Activated naive CD4-positive, alpha-beta T cell treated with anti-CD3 and anti-CD28 coated beads for 36 hours (primary cell): ENCODE measurements at regions not wholly inside any gene's neighbourhood (a gene's known extent, or its start where the extent isn't known, plus 50 kb on each side); places are given as distances from the start of the nearest gene placed in this dataset.

ENCODE experiments used
- CTCF ChIA-PET: fragments of 350-600 bp; sonication (Branson Sonifier 250); formaldehyde crosslinking; loops from one replicate; lab custom pipeline; 2021; ENCODE audit warnings: antibody characterized with exemption; lab: Charles Lee
- DNase-seq: peaks from one replicate; pipeline ENCODE4 v3.0.0-alpha.2; 2020
- H3K27ac Mint-ChIP-seq: one replicate; pipeline ENCODE4 v1.8.0; 2021; ENCODE audit warnings: mild to moderate bottlenecking, mixed read lengths
- H3K27me3 Mint-ChIP-seq: one replicate; pipeline ENCODE4 v1.8.0; 2021; ENCODE audit warnings: low read depth, mixed read lengths
- H3K36me3 Mint-ChIP-seq: one replicate; pipeline ENCODE4 v1.8.0; 2021; ENCODE audit warnings: low read depth, mixed read lengths
- H3K4me1 Mint-ChIP-seq: one replicate; pipeline ENCODE4 v1.8.0; 2021; ENCODE audit warnings: low read depth, mixed read lengths
- H3K4me3 Mint-ChIP-seq: one replicate; pipeline ENCODE4 v1.8.0; 2021; ENCODE audit warnings: mild to moderate bottlenecking, moderate library complexity, mixed read lengths
- H3K9me3 Mint-ChIP-seq: one replicate; pipeline ENCODE4 v1.8.0; 2021; ENCODE audit warnings: mixed read lengths
- intact Hi-C: fragments of 100-400 bp; cut with micrococcal nuclease; formaldehyde crosslinking; loops from one replicate; pipeline ENCODE4 v1.15.1; 2023

DNA sequence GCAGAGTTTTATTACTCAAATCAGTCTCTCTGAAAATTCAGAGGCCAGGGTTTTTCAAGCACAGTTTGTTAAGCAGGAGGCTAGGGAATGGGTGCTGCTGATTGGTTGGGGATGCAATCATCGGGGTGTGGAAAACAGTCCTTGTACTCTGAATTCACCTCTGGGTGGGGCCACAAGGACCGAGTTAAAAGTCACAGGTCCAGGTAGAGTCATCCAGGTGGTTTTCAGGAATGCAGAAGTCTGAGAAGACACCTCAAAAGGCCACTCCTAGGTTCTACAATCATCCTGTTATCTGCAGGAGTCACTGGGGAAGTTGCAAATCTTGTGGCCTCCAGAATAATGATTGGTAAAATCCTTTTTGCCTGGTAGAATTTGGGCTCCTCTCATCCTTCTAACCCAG, 371.2 kb upstream of the SULF2 start:
- Mint-ChIP-seq H3K4me1 (no peaks in the 10 kb centered on the region), H3K27me3 (peaks cover 7% of the 10 kb centered on the region), H3K27ac (no peak overlapping the region), H3K4me3 (no peak overlapping the region), H3K9me3 (peaks cover 2% of the 10 kb centered on the region), H3K36me3 (no peaks in the 10 kb centered on the region)
- DNase-seq = no peak
- CTCF ChIA-PET = no interaction called here
- intact Hi-C loops = no loop called here

DNA sequence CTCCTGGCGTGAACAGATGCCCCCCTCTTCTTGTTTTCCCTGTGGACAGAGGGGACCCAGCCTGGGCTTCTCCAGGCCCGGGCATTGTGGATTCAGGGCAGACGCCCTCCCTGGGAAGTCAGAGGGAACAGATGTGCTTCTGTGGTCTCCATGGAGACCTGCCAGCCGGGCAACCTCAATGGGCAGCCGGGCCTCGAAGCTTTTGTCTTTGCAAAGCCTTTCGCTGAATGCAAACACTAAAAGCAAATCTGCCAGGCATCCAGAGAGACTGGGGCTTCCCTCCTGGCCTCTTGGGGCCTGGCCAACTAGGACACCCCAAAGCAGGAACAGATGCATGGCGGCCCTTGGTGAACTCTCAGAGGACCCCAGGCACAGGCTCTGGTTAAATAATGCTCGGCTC, 370.0 kb upstream of the SULF2 start:
- Mint-ChIP-seq H3K9me3 (peaks cover 2% of the 10 kb centered on the region), H3K27ac (no peak overlapping the region), H3K27me3 (peaks cover 7% of the 10 kb centered on the region), H3K4me3 (no peak overlapping the region), H3K36me3 (no peaks in the 10 kb centered on the region), H3K4me1 (no peaks in the 10 kb centered on the region)
- DNase-seq = no peak
- intact Hi-C loops = no loop called here
- CTCF ChIA-PET = no interaction called here

DNA sequence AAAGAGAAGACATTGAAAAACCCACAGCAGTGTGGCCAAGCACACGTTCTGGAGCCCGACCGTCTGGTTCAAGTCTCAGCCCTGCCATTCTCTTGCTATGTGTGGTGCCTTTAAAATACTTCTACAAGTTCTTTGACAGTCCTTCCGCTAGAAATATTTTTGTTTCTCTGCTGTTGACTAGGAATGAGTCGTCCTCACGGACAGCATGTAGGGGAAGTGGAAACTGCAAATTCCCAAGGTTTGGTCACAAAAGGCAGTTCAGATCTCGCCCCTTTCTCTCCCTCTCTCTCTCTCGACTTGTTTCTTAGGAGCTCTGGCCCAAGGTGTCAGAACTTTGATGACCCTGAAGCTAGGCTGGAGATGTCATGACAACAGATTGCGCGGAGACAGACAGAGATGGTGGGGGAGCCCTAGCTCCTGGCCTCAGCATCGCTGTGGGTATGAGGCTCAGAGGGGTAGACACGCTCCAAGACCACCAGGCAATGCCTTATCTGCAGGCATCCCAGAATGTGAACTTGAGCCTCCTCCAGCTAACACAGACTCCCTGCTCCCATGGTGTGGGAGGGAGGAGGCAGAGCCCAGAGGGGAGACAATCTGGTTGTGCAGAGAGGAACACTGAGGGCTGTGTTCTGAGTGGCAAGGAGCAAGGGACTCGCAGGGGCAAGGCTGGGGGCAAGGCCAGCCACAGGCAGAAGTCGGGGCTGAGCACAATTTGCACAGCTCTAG, 368.9 kb upstream of the SULF2 start:
- intact Hi-C loops = no loop called here
- H3K27me3 Mint-ChIP-seq = peaks cover 7% of the 10 kb centered on the region
- H3K36me3 Mint-ChIP-seq = no peaks in the 10 kb centered on the region
- H3K4me3 Mint-ChIP-seq = no peak overlapping the region
- CTCF ChIA-PET = interaction anchor here (0.9 kb wide), 1 partner anchor 93 kb away, joined by 4 read pairs; no protein-coding TSS in a partner anchor
- no peaks in the 10 kb centered on the region for H3K4me1 Mint-ChIP-seq
- peaks cover 2% of the 10 kb centered on the region for H3K9me3 Mint-ChIP-seq
- H3K27ac Mint-ChIP-seq = no peak overlapping the region
- no peak for DNase-seq

DNA sequence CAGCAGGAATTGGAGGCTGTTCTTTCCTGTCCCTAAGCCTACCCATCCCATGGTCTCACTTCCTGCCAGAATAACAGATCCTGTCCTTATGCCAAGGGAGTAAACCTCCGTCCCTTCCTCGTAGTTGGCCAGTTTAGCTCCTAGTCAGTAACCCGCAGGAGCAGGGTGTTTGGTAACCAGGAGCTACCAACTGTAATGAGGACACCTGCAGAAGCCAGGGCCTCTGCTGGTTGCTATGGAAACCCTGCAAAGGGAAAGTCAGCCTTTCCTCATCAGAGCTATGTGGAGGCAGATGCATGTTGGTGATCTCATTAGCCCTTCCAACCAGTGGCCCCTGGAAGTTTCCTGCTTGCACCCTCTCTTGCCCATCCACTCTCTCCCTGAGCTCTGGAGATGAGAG, 368.2 kb upstream of the SULF2 start:
- H3K4me1 Mint-ChIP-seq = no peaks in the 10 kb centered on the region
- CTCF ChIA-PET = no interaction called here
- no peaks in the 10 kb centered on the region for H3K36me3 Mint-ChIP-seq
- intact Hi-C loops = no loop called here
- H3K9me3 Mint-ChIP-seq = peaks cover 2% of the 10 kb centered on the region
- H3K4me3 Mint-ChIP-seq = no peak overlapping the region
- no peak overlapping the region for H3K27ac Mint-ChIP-seq
- DNase-seq = no peak
- peaks cover 7% of the 10 kb centered on the region for H3K27me3 Mint-ChIP-seq

DNA sequence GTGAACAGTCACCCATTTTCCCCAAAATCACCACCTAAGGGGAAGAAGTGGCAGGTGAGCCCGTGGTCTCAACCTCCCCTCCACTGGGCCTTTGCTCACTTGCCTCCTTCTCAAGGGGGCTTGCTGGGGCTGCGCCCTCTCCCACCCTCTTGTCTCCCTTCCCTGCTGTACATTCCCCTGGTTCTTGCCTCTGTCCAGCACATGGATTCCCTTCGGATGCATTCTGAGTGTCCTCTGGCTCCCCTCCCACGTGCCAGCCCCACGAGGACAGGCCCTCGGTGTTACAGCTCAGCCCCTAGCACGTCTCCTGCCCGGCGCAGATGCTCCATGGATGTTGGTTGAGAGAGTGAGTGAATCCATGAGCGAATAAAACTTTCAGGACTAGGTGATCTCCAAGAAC, 367.8 kb upstream of the SULF2 start:
- Mint-ChIP-seq H3K36me3 (no peaks in the 10 kb centered on the region), H3K9me3 (peaks cover 2% of the 10 kb centered on the region), H3K4me3 (no peak overlapping the region), H3K27ac (no peak overlapping the region), H3K4me1 (no peaks in the 10 kb centered on the region), H3K27me3 (peaks cover 7% of the 10 kb centered on the region)
- CTCF ChIA-PET = no interaction called here
- intact Hi-C loops = no loop called here
- no peak for DNase-seq

DNA sequence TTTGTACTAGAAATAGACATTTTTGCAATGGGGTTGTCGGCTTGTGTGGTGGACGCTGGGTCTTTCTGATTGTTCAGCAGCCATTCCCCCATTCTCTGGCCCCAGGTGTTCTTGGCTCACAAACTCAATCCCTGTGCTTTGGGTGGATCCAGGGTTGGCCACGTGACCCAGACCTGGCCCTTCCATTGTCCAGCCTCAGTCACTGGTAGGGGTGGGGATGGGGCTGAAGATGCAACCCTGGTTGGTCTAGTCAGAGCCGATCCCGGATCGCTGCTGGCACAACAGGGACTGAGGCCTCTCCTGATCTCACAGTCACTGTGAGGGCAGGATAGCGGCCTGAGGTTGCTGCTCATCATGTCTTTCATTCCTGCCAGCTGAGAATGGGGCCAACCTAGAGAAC, 365.3 kb upstream of the SULF2 start:
- CTCF ChIA-PET = no interaction called here
- Mint-ChIP-seq H3K4me3 (no peak overlapping the region), H3K9me3 (no peaks in the 10 kb centered on the region), H3K27me3 (peaks cover 2% of the 10 kb centered on the region), H3K4me1 (no peaks in the 10 kb centered on the region), H3K27ac (no peak overlapping the region), H3K36me3 (no peaks in the 10 kb centered on the region)
- no peak for DNase-seq
- intact Hi-C loops = no loop called here

DNA sequence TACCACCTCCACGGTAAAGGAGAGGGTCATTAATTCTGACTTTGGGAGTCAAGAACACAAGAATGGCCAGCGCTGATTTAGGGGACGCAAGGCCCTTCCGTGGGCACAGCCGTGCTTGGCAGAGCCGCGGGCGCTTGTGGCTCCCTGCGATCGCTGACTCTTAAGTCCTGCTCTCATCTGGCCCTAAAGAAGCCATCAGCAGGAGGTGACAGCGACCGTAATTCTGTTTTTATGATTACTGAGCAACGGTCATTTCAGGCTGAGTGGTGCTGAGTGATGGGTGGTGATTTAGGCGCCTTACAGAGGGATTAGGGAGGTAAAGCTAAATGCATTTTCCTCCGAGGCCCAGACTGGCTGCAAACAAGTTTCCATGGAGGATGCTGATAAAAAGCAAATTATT, 364.6 kb upstream of the SULF2 start:
- CTCF ChIA-PET = no interaction called here
- Mint-ChIP-seq H3K4me3 (no peak overlapping the region), H3K27ac (no peak overlapping the region), H3K27me3 (peaks cover 2% of the 10 kb centered on the region), H3K36me3 (no peaks in the 10 kb centered on the region), H3K9me3 (no peaks in the 10 kb centered on the region), H3K4me1 (no peaks in the 10 kb centered on the region)
- no peak for DNase-seq
- intact Hi-C loops = no loop called here

DNA sequence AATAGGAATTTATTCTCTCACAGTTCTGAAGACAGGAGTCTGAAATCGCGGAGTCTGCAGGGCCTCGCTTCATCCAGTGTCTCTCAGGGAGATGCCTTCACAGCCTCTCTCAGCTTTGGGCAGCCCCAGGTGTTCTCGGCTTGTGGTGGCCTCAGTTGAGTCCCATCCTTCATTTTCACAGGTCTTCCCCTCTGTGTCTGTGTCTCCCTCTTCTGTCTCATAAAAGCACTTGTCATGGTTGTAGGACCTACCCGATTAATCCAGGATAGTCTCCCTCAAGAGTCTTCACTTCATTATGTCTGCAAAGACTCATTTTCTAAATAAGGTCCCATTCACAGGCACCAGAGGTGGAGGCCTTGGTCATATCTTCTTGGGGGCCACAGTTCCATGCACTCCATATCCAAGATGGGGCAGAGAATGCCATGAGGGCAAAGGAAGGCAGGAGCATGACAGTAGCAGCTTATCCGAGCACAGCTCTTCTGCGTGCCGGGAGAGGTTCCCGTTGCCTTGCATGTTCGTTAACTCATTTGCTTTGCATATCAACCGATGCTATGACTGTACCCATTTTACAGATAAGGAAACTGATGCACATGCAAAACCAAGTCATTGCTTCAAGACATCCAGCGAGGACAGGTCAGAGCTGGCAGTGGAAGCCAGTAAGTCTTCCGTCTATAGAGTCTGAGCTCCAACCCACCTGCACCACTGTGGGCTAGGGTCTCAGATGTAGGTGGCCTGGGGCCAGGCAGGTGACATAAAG, 363.8 kb upstream of the SULF2 start:
- CTCF ChIA-PET = no interaction called here
- Mint-ChIP-seq H3K36me3 (no peaks in the 10 kb centered on the region), H3K4me3 (no peak overlapping the region), H3K9me3 (no peaks in the 10 kb centered on the region), H3K27me3 (peaks cover 2% of the 10 kb centered on the region), H3K27ac (no peak overlapping the region), H3K4me1 (no peaks in the 10 kb centered on the region)
- no peak for DNase-seq
- intact Hi-C loops = no loop called here

DNA sequence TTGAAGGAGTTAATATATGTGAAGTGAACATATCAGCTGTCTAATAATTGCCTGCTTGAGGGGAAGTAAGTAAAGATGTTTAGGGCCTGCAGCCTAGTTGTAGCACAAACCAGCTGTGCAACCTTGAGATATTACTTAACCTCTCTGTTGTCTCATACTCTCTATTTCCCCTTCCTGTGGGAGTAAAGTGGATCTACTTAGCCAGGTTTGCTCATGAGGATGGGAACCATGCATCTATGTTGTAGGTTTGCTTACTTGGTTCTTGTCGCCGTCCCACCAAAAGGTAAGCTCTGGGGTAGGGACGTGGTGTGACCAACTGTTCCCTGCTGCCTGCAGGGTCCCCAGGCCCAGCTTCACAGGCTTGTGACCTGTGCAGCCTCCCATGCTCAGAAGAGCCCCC, 362.7 kb upstream of the SULF2 start:
- no peak overlapping the region for H3K4me3 Mint-ChIP-seq
- DNase-seq = no peak
- H3K9me3 Mint-ChIP-seq = no peaks in the 10 kb centered on the region
- CTCF ChIA-PET = no interaction called here
- intact Hi-C loops = no loop called here
- no peaks in the 10 kb centered on the region for H3K36me3 Mint-ChIP-seq
- no peak overlapping the region for H3K27ac Mint-ChIP-seq
- no peaks in the 10 kb centered on the region for H3K4me1 Mint-ChIP-seq
- H3K27me3 Mint-ChIP-seq = peaks cover 2% of the 10 kb centered on the region

DNA sequence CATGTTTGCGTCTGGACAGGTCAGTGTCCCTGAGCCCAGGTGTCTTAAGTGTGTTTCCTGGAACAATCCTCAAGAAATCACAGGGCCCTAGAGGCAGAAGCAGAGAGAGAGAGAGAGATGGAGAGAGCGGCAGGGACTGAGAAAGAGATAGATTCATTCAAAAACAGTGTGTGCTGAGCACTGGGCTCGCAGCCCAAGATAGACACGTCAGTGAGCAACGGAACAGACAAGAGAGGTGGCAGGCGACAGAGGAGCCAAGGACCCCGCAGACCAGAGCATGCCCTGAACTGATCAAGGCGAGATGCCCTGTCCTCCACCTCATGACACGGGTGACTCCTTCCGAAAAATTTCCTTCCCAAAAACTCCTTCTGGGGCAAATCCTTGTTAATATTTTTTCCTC, 362.0 kb upstream of the SULF2 start:
- intact Hi-C loops = no loop called here
- no peaks in the 10 kb centered on the region for H3K9me3 Mint-ChIP-seq
- no peak overlapping the region for H3K4me3 Mint-ChIP-seq
- no peak overlapping the region for H3K27ac Mint-ChIP-seq
- no peaks in the 10 kb centered on the region for H3K36me3 Mint-ChIP-seq
- CTCF ChIA-PET = no interaction called here
- H3K27me3 Mint-ChIP-seq = peaks cover under 1% of the 10 kb centered on the region
- no peaks in the 10 kb centered on the region for H3K4me1 Mint-ChIP-seq
- DNase-seq = no peak

DNA sequence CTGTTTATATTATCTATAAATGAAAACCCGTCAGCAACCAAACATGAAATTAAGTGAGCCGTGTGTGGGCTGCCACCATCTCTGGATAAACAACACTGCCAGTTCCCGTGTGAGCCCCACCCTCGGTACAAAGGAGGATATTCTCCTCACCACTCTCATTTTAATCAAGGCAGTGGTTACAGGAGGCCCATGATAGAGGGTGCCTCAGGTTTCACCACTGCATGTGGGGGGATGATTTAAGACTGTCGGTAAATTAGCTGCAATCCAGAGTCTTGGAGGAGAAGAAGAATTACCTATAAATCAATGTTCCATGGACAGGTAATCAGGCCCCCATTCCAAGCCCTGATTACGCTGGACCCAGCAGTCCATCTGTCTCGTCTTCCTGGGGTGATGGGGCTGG, 361.6 kb upstream of the SULF2 start:
- Mint-ChIP-seq H3K9me3 (no peaks in the 10 kb centered on the region), H3K27me3 (no peaks in the 10 kb centered on the region), H3K4me1 (no peaks in the 10 kb centered on the region), H3K27ac (no peak overlapping the region), H3K4me3 (no peak overlapping the region), H3K36me3 (no peaks in the 10 kb centered on the region)
- CTCF ChIA-PET = no interaction called here
- DNase-seq = no peak
- intact Hi-C loops = no loop called here

DNA sequence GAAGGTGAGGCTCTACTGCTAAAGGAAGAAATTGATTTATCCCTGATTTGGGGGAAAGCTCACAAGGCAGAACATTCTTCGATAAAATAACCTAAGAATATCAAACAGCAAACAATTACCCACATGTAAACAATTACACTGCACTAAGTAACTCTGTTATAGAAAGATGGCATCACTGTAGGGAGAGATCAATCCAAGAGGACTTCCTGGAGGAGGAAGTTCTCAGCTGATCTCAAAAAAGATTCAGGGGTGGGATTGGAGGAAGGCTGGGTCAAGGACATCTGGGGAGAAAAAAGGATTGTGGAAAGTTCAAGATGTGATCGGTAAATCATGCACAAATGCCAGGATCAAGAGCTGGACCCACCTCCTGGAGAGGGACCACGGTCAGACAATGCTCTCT, 361.0 kb upstream of the SULF2 start:
- CTCF ChIA-PET = no interaction called here
- H3K4me3 Mint-ChIP-seq = no peak overlapping the region
- no peaks in the 10 kb centered on the region for H3K9me3 Mint-ChIP-seq
- H3K4me1 Mint-ChIP-seq = no peaks in the 10 kb centered on the region
- H3K27me3 Mint-ChIP-seq = peaks cover 2% of the 10 kb centered on the region
- H3K36me3 Mint-ChIP-seq = no peaks in the 10 kb centered on the region
- intact Hi-C loops = no loop called here
- H3K27ac Mint-ChIP-seq = no peak overlapping the region
- DNase-seq = no peak

DNA sequence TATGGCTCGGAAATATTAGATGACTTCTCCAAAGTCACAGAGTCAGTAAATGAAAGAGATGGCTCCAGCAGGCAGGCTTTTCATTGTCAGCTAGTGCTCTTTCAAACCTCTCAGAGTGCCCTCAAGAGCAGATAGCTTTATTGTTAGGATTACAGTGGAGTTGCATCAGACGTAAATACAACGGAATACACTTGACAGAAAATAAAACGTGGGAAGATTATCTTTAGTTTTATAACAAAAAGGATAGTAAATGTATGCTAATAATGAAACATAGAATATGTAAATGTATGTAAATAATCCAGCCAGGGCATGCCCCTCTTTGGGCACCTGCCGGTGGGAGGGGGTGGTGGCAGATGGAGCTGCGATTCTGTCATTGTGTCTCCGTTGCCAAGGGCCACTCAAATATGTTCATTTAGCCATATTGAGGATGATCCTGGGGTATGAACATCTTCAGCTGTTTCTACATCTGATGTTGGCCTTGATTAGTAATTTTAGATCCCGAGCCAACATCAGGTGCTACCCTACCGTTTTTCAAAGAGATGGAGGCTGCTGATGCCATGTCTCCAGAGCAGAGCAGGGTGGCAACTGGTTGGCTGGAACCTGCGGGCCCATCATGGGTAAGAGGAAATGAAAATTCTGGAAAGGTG, 358.3 kb upstream of the SULF2 start:
- DNase-seq = no peak
- CTCF ChIA-PET = no interaction called here
- intact Hi-C loops = no loop called here
- Mint-ChIP-seq H3K4me3 (no peak overlapping the region), H3K27ac (no peak overlapping the region), H3K4me1 (no peaks in the 10 kb centered on the region), H3K9me3 (no peaks in the 10 kb centered on the region), H3K36me3 (no peaks in the 10 kb centered on the region), H3K27me3 (peaks cover 2% of the 10 kb centered on the region)
